ENCODE measurements at regions not wholly inside any gene's neighbourhood (a gene's known extent, or its start where the extent isn't known, plus 50 kb on each side); places are given as distances from the start of the nearest gene placed in this dataset.
"Not testable (repeated sequence)": the region's sequence is repeated elsewhere in the genome, so short reads cannot be mapped to it uniquely, and the experiment has no call there.

GRCh38 chr6:122859676-122860075, 70.6 kb downstream of the SMPDL3A start:
- no peak for DNase-seq

DNA sequence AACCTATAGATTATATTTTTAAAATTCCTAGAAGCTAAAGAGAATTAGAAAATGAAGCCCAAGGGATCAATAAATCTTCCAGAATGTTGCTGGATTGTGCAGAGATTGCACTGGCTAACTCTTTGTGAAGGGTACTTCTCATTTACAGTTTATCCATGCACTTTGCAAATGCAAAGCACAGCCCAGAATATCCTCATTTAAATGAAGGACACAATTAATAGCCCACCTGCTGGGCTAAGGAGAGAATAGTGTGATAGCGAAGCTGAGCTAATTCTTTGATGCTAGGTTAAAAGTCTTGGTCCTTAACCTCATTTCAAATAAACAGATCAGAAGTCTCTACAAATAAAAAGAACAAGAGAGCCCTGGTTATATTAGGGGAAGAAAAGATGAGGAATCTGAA, 72.5 kb downstream of the SMPDL3A start:
- DNase-seq, result no peak

GRCh38 chr6:122868137-122868536, 79.1 kb downstream of the SMPDL3A start:
- DNase-seq, result no peak

DNA sequence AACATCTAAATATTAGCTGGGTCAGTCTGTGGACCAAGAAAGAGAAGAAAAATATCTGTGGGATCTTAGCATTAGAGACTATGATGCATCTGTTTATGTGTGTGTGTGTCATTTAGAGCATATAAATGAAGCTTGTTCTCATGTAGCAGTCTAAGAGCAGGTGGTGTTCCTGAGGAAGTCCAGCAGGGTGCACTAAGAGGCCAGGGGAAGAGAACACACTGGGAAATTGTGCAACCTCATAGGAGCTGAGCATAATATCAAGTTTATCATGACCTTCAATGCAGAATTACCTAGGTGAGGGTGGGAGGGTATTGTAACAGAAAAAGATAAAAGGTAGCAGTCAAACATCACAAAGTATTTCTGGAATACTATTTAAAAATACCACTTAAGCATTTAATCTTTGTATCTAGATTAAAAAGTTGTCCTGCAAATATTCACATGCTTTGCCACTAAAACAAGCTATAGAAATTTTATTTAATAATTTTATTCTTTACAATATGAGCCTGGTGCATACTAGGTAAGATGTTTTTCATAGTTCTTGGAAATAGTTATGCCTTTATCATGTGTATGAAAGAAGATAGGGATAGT, 80.5 kb downstream of the SMPDL3A start:
- DNase-seq, result peak; percentile 47

- no peak for DNase-seq
Measured at GRCh38 chr6:122871079-122871478, 82.0 kb downstream of the SMPDL3A start.

DNA sequence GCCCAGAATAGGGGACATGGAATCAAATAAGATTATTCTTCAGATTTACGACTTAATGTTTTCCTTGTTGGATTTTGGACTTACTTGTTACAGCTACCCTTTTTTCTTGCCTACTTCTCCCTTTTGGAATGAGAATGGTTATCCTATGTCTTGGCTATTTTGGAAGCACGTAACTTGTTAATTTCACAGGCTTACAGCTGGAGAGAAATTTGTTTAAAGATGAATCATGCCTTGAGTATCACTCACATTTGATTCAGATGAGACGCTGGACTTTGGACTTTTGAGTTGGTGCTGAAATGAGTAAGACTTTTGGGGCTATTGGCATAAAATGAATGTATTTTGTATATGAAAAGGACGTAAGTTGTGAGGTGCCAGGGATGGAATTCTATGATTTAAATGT, 83.3 kb downstream of the SMPDL3A start:
- DNase-seq, result no peak

DNA sequence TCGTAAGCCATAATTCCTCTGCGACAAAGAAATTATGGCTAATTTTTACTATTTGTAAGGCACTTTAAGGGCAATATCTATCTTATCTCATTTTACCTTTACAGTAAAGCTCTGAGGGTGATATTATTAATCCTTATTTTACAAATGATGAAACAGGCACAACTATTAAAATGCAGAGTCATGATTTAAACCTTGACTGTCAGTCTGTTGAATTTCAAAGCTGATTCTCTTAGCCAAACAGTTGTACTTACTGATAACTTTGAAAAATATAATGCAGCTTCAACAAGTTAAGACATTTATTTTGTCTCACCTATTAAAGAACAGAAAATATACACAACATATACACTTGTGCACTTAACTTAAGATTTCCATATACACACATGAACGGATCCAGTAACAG, 88.2 kb downstream of the SMPDL3A start:
- no peak for DNase-seq

DNA sequence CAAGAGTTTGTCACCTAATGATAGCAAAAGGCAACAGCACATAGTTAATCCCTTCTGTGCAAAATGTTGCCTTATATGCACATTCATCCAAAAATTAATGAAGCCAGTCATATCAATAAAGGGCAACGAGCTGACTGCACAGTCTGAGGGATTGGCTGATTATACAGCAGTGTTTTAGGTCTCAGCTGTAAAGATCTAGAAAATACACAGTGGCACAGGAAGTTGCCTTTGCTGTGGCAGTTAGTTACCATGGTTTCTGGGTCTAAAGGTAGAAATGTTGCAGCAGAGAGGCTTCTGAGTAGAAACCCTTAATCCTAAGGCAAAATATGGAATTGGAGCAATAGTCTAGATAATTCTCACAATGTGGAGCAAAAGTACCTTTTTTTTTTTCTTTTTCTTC, 89.7 kb downstream of the SMPDL3A start:
- DNase-seq, result no peak

GRCh38 chr6:122886481-122886880, 97.4 kb downstream of the SMPDL3A start:
- DNase-seq, result no peak

GRCh38 chr6:122887941-122888340, 98.9 kb downstream of the SMPDL3A start:
- DNase-seq, result no peak

- not testable (repeated sequence) for DNase-seq
Measured at GRCh38 chr6:122888680-122889079, 99.6 kb downstream of the SMPDL3A start.

GRCh38 chr6:122890250-122890649, 101.2 kb downstream of the SMPDL3A start:
- DNase-seq, result no peak

GRCh38 chr6:122894791-122895190, 101.2 kb upstream of the CLVS2 start:
- DNase-seq, result no peak

DNA sequence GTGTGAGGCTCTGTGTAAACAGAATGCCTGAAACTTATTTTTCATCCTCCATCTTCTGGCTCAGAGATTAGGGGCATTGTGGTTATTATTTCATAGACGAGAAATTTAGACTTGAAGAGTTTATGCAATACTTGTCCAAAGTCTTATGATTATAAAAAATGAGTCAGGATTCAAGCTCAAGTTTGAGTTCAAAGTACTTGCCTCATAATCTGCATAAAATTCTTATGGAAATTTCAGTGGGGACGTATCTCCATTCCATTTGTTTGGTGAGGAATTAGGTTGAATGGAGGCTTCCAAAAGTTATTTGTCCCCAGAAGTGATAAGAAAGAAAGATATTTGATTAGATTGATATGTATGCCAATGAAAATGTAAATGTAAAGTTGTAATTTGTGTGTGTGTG, 93.7 kb upstream of the CLVS2 start:
- DNase-seq, result no peak

- DNase-seq, result no peak
Measured at GRCh38 chr6:122903266-122903915, 92.6 kb upstream of the CLVS2 start.

- no peak for DNase-seq
Measured at GRCh38 chr6:122904166-122904565, 91.9 kb upstream of the CLVS2 start.

DNA sequence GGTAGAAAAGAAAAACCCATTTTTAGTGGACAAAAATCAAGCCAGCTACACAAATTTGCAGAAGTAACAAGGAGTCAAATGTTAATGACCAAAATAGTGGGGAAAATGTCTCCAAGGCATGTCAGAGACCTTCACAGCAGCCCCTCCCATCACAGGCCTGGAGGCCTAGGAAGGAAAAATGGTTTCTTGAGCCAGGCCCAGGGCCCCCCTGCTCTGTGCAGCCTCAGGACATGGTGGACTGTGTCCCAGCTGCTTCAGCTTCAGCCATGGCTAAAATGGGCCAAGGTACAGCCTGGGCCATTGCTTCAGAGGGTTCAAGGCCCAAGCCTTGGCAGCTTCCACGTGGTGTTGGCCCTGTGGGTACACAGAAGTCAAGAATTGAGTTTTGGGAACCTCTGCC, 82.5 kb upstream of the CLVS2 start:
- DNase-seq, result no peak

GRCh38 chr6:122918714-122919113, 77.3 kb upstream of the CLVS2 start:
- no peak for DNase-seq

GRCh38 chr6:122930252-122931180, 65.5 kb upstream of the CLVS2 start:
- DNase-seq, result no peak

DNA sequence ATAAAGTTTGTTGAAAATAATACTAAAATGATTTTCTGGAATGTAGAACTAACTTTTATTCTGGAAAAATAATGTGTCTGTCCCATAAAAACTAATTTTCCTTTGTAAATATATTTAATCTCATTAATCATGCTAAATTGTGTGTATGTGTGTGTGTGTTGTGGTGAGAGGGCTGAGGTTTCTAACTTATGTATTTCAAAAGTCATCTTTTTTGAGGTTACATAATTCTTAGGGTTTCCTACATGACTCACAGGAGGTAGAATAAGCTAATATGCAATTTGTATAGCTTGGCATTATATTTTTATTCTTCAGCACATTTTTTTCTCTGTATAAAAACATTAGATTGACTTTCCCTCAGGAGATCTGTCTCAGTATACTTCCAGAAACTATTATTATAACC, 64.1 kb upstream of the CLVS2 start:
- no peak for DNase-seq

DNA sequence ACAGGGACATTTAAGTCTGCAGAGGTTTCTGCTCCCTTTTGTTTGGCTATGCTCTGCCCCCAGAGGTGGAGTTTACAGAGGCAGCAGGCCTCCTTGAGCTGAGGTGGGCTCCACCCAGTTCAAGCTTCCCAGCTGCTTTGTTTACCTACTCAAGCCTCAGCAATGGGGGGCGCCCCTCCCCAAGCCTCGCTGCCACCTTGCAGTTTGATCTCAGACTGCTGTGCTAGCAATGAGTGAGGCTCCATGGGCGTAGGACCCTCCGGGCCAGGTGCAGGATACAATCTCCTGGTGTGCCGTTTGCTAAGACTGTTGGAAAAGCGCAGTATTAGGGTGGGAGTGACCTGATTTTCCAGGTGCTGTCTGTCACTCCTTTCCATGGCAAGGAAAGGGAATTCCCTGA, 51.1 kb upstream of the CLVS2 start:
- DNase-seq, result not testable (repeated sequence)

All from retina (tissue), 1 donor.